NB4 (cell line): ENCODE measurements at regions not wholly inside any gene's neighbourhood (a gene's known extent, or its start where the extent isn't known, plus 50 kb on each side); places are given as distances from the start of the nearest gene placed in this dataset.

Experiments used
- DNase-seq: peaks from one replicate; pipeline ENCODE4 v3.0.0; 2010; ENCODE audit warnings: low read depth
- H3K4me3 ChIP-seq: one replicate; pipeline ENCODE4 v1.5.1; 2011; ENCODE audit warnings: mild to moderate bottlenecking, low read depth, low read length, moderate library complexity
- CTCF ChIP-seq: IDR thresholded peaks from one replicate; pipeline ENCODE4 v1.5.1; 2012; ENCODE audit warnings: low read depth, low read length
- MAX ChIP-seq: IDR thresholded peaks from 2 replicates; pipeline ENCODE4 v1.6.1; 2011; ENCODE audit warnings: low read depth, low read length
- MYC ChIP-seq: IDR thresholded peaks from 2 replicates; pipeline ENCODE4 v1.6.1; 2011; ENCODE audit warnings: low read depth, low read length
- POLR2A ChIP-seq: IDR thresholded peaks from 2 replicates; pipeline ENCODE4 v1.6.1; 2011; ENCODE audit warnings: mild to moderate bottlenecking; ENCODE audit not compliant: insufficient read length; ENCODE audit errors: extremely low read depth

- DNase-seq, result no peak
- H3K4me3 ChIP-seq, result no peak overlapping the region
- TF ChIP-seq MYC (no peak), POLR2A (no peak), CTCF (no peak), MAX (no peak)
These were observed 83.6 kb downstream of the XIST start for GRCh38 chrX:73768886-73769285.

GRCh38 chrX:73768160-73768559, 84.4 kb downstream of the XIST start:
- no peak overlapping the region for H3K4me3 ChIP-seq
- TF ChIP-seq MYC (no peak), POLR2A (no peak), MAX (no peak), CTCF (no peak)
- DNase-seq, result no peak

GRCh38 chrX:73767017-73767416, 85.5 kb downstream of the XIST start:
- DNase-seq, result no peak
- no peak overlapping the region for H3K4me3 ChIP-seq
- no peak for TF ChIP-seq CTCF

- no peak for TF ChIP-seq POLR2A
- no peak for TF ChIP-seq MYC
- TF ChIP-seq CTCF, result no peak
- TF ChIP-seq MAX, result no peak
- peak; percentile 18 for DNase-seq
- H3K4me3 ChIP-seq, result no peak overlapping the region
These were observed 86.1 kb downstream of the XIST start for GRCh38 chrX:73766431-73766795.

GRCh38 chrX:73765776-73766430, 86.6 kb downstream of the XIST start:
- H3K4me3 ChIP-seq, result no peak overlapping the region
- DNase-seq, result peak; percentile 2
- TF ChIP-seq MYC, result no peak
- no peak for TF ChIP-seq POLR2A
- TF ChIP-seq CTCF, result no peak
- no peak for TF ChIP-seq MAX

- no peak overlapping the region for H3K4me3 ChIP-seq
- TF ChIP-seq CTCF (no peak), MYC (no peak), MAX (no peak), POLR2A (no peak)
- no peak for DNase-seq
These were observed 94.3 kb downstream of the XIST start for GRCh38 chrX:73758250-73758649.
